ENCODE measurements at regions not wholly inside any gene's neighbourhood (a gene's known extent, or its start where the extent isn't known, plus 50 kb on each side); places are given as distances from the start of the nearest gene placed in this dataset.

DNA sequence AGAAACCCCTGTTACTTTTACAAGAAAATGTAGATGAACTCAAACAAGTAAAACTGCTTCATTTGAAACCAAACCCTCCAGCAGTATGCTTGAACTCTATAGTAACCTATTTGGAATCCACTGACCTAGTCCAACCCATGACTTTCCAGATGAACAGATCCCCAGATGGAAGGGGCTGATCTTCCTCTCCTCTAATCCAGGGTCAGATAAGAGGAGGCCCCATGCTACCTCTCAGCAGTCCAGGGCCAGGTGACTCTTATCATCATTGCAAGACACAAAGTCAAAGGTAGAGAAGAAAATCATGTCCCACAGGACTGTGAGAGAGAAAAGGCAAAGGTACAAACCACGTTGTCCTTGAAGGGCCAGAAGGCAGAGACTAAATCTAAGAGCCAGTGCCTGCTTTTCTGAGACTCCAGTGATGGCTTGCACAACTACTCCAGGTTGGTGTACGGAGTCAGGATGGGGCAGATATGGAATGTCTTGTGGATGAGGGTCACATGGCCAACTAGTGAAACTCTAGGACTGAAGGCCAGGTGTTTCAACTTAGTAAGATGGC is 81.4 kb upstream of the MYLIP start:
- no peak for DNase-seq (ENCODE audit: unreplicated experiment)
- H3K27ac Mint-ChIP-seq (ENCODE audit: low read depth, unreplicated experiment): no peak overlapping the region
- no peaks in the 10 kb centered on the region for H3K4me1 Mint-ChIP-seq (ENCODE audit: insufficient read depth, unreplicated experiment)
- TF ChIP-seq, protein P1, sequence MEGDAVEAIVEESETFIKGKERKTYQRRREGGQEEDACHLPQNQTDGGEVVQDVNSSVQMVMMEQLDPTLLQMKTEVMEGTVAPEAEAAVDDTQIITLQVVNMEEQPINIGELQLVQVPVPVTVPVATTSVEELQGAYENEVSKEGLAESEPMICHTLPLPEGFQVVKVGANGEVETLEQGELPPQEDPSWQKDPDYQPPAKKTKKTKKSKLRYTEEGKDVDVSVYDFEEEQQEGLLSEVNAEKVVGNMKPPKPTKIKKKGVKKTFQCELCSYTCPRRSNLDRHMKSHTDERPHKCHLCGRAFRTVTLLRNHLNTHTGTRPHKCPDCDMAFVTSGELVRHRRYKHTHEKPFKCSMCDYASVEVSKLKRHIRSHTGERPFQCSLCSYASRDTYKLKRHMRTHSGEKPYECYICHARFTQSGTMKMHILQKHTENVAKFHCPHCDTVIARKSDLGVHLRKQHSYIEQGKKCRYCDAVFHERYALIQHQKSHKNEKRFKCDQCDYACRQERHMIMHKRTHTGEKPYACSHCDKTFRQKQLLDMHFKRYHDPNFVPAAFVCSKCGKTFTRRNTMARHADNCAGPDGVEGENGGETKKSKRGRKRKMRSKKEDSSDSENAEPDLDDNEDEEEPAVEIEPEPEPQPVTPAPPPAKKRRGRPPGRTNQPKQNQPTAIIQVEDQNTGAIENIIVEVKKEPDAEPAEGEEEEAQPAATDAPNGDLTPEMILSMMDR (IDR thresholded peaks at IDR 0.05; ENCODE audit: unreplicated experiment): no peak
- CTCF ChIA-PET: interaction anchor here (0.7 kb wide), 1 partner anchor 192 kb away, joined by 3 read pairs; no protein-coding TSS in a partner anchor
- POLR2A ChIA-PET: no interaction called here
- no TSS peak for BruUV-seq (replicated peaks)
- no peak overlapping the region for H3K4me3 Mint-ChIP-seq (ENCODE audit: unreplicated experiment)
- no peaks in the 10 kb centered on the region for H3K27me3 Mint-ChIP-seq (ENCODE audit: insufficient read depth, unreplicated experiment)
- intact Hi-C loops (cut with micrococcal nuclease): no loop called here
- no peaks in the 10 kb centered on the region for H3K36me3 Mint-ChIP-seq (ENCODE audit: insufficient read depth, unreplicated experiment)
- no peaks in the 10 kb centered on the region for H3K9me3 Mint-ChIP-seq (ENCODE audit: unreplicated experiment)

DNA sequence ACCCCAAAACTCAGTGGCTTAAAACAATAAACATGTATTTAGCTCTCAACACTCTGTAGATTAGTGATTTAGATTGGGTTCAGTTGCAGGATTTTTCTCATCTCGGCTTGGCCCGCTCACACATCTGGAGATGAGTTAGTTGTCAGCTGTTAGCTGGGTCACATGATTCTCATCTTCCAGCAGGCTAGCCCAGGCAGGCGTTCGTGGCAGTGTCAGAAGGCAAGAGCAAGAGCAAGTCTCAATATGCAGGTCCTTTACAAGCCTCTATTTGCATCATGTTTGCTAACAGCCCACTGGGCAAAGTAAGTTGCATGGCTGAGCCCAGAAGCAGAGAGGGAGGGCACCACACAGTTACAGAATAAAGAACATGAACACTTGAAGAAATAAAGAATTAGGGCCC is 83.6 kb upstream of the MYLIP start:
- no TSS peak for BruUV-seq (replicated peaks)
- Mint-ChIP-seq H3K36me3 (ENCODE audit: insufficient read depth, unreplicated experiment) (no peaks in the 10 kb centered on the region), H3K4me1 (ENCODE audit: insufficient read depth, unreplicated experiment) (no peaks in the 10 kb centered on the region), H3K9me3 (ENCODE audit: unreplicated experiment) (no peaks in the 10 kb centered on the region), H3K27me3 (ENCODE audit: insufficient read depth, unreplicated experiment) (no peaks in the 10 kb centered on the region), H3K27ac (ENCODE audit: low read depth, unreplicated experiment) (no peak overlapping the region), H3K4me3 (ENCODE audit: unreplicated experiment) (no peak overlapping the region)
- DNase-seq (ENCODE audit: unreplicated experiment): no peak
- ChIA-PET POLR2A (no interaction called here), CTCF (interaction anchor here (0.9 kb wide), 1 partner anchor 10 kb away, joined by 3 read pairs; no protein-coding TSS in a partner anchor)
- TF ChIP-seq, protein P1 (IDR thresholded peaks at IDR 0.05; ENCODE audit: unreplicated experiment): no peak
- intact Hi-C loops (cut with micrococcal nuclease): no loop called here

DNA sequence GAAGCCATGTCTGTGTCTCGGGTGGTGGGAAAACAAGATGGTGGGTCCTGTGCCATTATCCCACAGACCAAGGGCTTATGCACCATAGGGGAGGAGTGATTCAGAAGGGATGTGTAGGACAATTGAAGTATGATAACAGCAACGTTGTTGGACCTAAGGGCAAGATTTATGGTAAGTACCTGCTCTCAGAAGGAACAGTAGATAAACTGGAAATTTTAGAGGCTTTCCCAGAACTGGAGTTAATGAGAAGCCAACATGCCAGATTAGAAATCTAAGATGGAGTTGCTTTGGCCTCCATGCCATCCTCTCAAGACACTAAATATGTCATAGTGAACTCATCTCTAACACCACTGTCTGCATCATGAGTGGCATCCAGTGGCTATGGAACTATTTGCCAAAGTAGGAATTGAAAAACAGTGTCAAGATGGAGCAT is 84.7 kb upstream of the MYLIP start:
- no peak overlapping the region for H3K27ac Mint-ChIP-seq (ENCODE audit: low read depth, unreplicated experiment)
- no peaks in the 10 kb centered on the region for H3K27me3 Mint-ChIP-seq (ENCODE audit: insufficient read depth, unreplicated experiment)
- no peak overlapping the region for H3K4me3 Mint-ChIP-seq (ENCODE audit: unreplicated experiment)
- CTCF ChIA-PET: no interaction called here
- peaks cover 6% of the 10 kb centered on the region for H3K9me3 Mint-ChIP-seq (ENCODE audit: unreplicated experiment)
- intact Hi-C loops (cut with micrococcal nuclease): no loop called here
- TF ChIP-seq, protein P1 (IDR thresholded peaks at IDR 0.05; ENCODE audit: unreplicated experiment): no peak
- H3K36me3 Mint-ChIP-seq (ENCODE audit: insufficient read depth, unreplicated experiment): no peaks in the 10 kb centered on the region
- BruUV-seq (replicated peaks): no TSS peak
- no peaks in the 10 kb centered on the region for H3K4me1 Mint-ChIP-seq (ENCODE audit: insufficient read depth, unreplicated experiment)
- DNase-seq (ENCODE audit: unreplicated experiment): no peak
- POLR2A ChIA-PET: no interaction called here

DNA sequence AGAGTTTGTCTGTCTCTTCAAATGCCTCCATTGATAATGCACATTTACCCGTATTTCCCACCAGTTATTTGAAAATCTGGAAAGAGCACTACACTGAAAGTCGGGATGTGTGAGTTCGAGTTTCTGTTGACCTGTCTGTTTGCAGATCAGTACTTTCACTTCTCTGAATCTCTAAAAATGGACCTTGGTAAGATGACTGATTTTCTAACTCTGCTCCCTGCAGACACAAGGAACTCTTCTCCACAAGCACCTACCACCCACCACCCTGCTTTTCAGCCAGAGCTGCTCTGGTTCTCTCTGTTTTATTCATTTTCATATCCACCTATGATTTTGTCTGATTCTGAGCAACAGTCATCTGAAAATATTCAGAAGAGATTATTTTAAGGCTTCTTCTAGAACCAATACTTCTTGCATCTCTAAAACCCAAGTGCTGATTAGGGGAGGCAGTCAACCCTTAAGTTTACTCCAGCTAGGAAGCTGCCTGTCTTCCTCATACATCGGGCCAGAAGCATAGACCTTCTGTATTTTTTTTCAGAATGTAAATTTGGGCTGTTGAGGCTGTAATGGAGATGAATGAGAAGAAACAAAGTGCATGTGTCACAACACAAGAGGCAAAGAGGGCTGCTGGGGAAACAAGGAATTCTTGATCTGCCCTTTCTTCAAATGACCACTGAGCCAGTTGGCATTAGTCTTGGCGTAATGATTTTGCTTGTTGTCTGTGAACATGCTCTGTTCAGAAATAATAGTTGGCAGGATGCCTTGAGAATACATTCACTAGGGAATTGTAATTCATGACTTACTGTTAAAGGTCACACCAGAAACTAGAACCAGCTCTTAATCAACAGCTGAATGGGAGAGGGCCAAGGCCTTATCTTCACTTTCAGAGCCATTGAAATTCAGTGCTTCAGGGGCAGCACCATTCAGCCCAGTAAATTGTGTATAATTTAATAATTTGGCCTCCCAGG is 85.4 kb upstream of the MYLIP start:
- H3K36me3 Mint-ChIP-seq (ENCODE audit: insufficient read depth, unreplicated experiment): no peaks in the 10 kb centered on the region
- H3K27ac Mint-ChIP-seq (ENCODE audit: low read depth, unreplicated experiment): no peak overlapping the region
- ChIA-PET CTCF (no interaction called here), POLR2A (no interaction called here)
- H3K27me3 Mint-ChIP-seq (ENCODE audit: insufficient read depth, unreplicated experiment): no peaks in the 10 kb centered on the region
- TF ChIP-seq, protein P1 (IDR thresholded peaks at IDR 0.05; ENCODE audit: unreplicated experiment): no peak
- BruUV-seq (replicated peaks): no TSS peak
- no peak overlapping the region for H3K4me3 Mint-ChIP-seq (ENCODE audit: unreplicated experiment)
- intact Hi-C loops (cut with micrococcal nuclease): no loop called here
- DNase-seq (ENCODE audit: unreplicated experiment): no peak
- peaks cover 6% of the 10 kb centered on the region for H3K9me3 Mint-ChIP-seq (ENCODE audit: unreplicated experiment)
- no peaks in the 10 kb centered on the region for H3K4me1 Mint-ChIP-seq (ENCODE audit: insufficient read depth, unreplicated experiment)

Data from MCF 10A (cell line).